Lower leg skin (tissue), 4 donors: ENCODE measurements at regions not wholly inside any gene's neighbourhood (a gene's known extent, or its start where the extent isn't known, plus 50 kb on each side); places are given as distances from the start of the nearest gene placed in this dataset.

Experiments
- DNase-seq, 2 donors: peaks; one replicate each; pipeline ENCODE4 v3.0.0-alpha.2; 2019; ENCODE audit warnings: low spot score in 2 of 2
- H3K4me3 ChIP-seq: fragments of 200-600 bp; sonication (generic); 2 replicates; pipeline ENCODE4 v1.5.1; 2017; ENCODE audit warnings: mild to moderate bottlenecking, low read depth; ENCODE audit not compliant: poor library complexity, severe bottlenecking
- POLR2A ChIP-seq, 2 donors: fragments of 450-650 bp; IDR thresholded peaks; one replicate each; pipeline ENCODE4 v1.6.1; 2016 to 2017; ENCODE audit warnings: antibody characterized with exemption in 2 of 2, mild to moderate bottlenecking in 1 of 2, moderate library complexity in 1 of 2
- WGBS, 2 donors: methylation state at CpG; one replicate each; pipeline ENCODE4 v1.1.5; 2018; 5-methylcytosine and 5-hydroxymethylcytosine counted together
- intact Hi-C: fragments of 100-400 bp; cut with DNase I; formaldehyde crosslinking; loops from one replicate; pipeline ENCODE4 v1.15.0; 2023; ENCODE audit warnings: low total_unique reads
- TF ChIP-seq, protein P1 (sequence below), 3 donors: fragments of 450-650 bp; IDR thresholded peaks; one replicate each; pipeline ENCODE4 v1.5.1; 2016; ENCODE audit warnings: antibody characterized with exemption in 3 of 3, mild to moderate bottlenecking in 3 of 3, moderate library complexity in 2 of 3

GRCh38 chr11:127195501-127196120, 195.0 kb upstream of the KIRREL3 start:
- TF ChIP-seq, protein P1, sequence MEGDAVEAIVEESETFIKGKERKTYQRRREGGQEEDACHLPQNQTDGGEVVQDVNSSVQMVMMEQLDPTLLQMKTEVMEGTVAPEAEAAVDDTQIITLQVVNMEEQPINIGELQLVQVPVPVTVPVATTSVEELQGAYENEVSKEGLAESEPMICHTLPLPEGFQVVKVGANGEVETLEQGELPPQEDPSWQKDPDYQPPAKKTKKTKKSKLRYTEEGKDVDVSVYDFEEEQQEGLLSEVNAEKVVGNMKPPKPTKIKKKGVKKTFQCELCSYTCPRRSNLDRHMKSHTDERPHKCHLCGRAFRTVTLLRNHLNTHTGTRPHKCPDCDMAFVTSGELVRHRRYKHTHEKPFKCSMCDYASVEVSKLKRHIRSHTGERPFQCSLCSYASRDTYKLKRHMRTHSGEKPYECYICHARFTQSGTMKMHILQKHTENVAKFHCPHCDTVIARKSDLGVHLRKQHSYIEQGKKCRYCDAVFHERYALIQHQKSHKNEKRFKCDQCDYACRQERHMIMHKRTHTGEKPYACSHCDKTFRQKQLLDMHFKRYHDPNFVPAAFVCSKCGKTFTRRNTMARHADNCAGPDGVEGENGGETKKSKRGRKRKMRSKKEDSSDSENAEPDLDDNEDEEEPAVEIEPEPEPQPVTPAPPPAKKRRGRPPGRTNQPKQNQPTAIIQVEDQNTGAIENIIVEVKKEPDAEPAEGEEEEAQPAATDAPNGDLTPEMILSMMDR (IDR thresholded peaks at IDR 0.05), result no peak
- 53 to 59% methylated on average over 8 of the region's 8 CpGs for WGBS, 2 donors
- intact Hi-C loops, result no loop called here
- DNase-seq, result no peak
- H3K4me3 ChIP-seq, result no peak overlapping the region

DNA sequence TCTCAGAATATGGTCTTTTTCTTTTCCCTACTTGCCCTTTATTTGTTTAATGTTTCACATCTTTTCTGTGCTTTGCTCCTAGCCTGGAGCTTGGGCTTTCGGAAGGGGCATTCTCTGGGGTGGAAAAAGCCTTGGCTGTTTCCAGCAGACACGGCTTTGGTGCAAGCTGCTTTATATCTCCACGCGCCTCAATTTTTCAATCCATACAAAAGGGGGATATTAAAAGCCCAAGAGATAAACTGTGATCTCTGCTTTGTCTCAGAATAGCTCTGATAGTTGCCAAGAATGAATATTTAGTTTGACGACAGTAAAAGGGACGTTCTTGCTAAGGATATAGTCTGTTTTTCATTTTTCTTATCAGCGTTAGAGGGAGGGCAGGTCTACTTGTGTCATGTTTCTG, 194.0 kb upstream of the KIRREL3 start:
- TF ChIP-seq, protein P1 (IDR thresholded peaks at IDR 0.05), result no peak
- no peak for TF ChIP-seq POLR2A (IDR thresholded peaks at IDR 0.05)
- 67 to 74% methylated on average over 7 of the region's 7 CpGs for WGBS, 2 donors
- intact Hi-C loops, result no loop called here
- DNase-seq, result no peak
- no peak overlapping the region for H3K4me3 ChIP-seq

DNA sequence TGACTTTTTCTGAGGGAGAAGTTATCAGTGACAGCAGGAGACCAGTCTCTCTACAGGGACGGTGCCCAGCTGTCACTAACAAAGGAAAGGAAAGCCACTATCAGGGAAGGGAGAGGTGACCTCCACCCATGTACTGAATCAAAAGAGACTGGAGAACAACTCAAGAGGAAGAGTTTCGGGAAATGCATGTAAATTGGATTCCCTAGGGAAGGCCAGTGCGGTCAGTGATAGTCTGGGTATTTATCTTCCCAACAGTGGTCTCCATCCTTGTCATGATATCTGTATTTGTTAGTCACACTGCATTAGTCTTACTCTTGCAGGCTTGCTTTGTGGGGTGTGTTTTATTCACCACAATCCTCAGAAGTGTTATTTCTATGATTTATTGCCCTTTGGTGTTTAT, 193.4 kb upstream of the KIRREL3 start:
- no peak overlapping the region for H3K4me3 ChIP-seq
- DNase-seq, result no peak
- TF ChIP-seq POLR2A (IDR thresholded peaks at IDR 0.05), result no peak
- TF ChIP-seq, protein P1 (IDR thresholded peaks at IDR 0.05), result no peak
- intact Hi-C loops, result no loop called here
- WGBS, 2 donors, result 77 to 79% methylated on average over 3 of the region's 3 CpGs

GRCh38 chr11:127191689-127192088, 191.1 kb upstream of the KIRREL3 start:
- 88 to 94% methylated on average over 1 of the region's 1 CpG for WGBS, 2 donors
- intact Hi-C loops, result no loop called here
- DNase-seq, result no peak
- no peak overlapping the region for H3K4me3 ChIP-seq
- no peak for TF ChIP-seq POLR2A (IDR thresholded peaks at IDR 0.05)
- TF ChIP-seq, protein P1 (IDR thresholded peaks at IDR 0.05), result no peak

- intact Hi-C loops, result no loop called here
- TF ChIP-seq, protein P1 (IDR thresholded peaks at IDR 0.05), result no peak
- no peak for TF ChIP-seq POLR2A (IDR thresholded peaks at IDR 0.05)
- no peak for DNase-seq
- H3K4me3 ChIP-seq, result no peak overlapping the region
- WGBS, 2 donors, result 64 to 68% methylated on average over 3 of the region's 3 CpGs
Observed at GRCh38 chr11:127191261-127191660, 190.7 kb upstream of the KIRREL3 start.

DNA sequence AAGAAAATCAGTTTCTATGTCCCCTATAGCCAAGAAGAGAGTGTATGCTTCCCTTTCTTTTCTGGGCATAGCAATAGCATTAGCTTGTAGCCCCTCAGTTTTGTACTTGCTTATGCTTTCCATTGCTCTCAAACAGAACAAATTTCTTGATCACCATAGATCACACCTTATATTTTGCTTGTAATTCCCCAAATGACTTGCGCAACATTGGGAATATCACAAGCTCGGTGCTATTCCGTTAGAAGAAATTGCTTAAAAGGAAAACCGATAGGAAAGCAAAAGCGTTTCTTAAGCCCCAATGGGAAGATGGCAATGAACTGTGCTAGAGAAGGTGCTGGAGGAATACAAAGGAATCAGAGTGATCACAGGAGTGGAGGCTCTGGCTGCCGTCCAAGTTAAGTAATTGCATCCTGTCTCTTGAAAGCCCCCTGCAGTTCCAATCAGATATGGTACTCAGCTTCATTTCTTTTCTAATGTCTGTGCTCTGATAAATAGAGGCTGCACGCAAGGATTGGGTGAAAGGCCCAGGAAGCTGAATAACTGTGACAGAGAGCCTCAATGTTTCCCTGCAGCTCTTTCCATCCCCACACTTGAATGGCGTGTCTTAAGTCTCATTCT, 182.1 kb upstream of the KIRREL3 start:
- intact Hi-C loops, result no loop called here
- H3K4me3 ChIP-seq, result no peak overlapping the region
- no peak for TF ChIP-seq POLR2A (IDR thresholded peaks at IDR 0.05)
- TF ChIP-seq, protein P1 (IDR thresholded peaks at IDR 0.05), result no peak
- WGBS, 2 donors, result 75 to 76% methylated on average over 8 of the region's 8 CpGs
- no peak for DNase-seq
